Kidney epithelial cell (primary cell): ENCODE measurements at regions not wholly inside any gene's neighbourhood (a gene's known extent, or its start where the extent isn't known, plus 50 kb on each side); places are given as distances from the start of the nearest gene placed in this dataset.

Experiments
- DNase-seq: peaks from one replicate; pipeline ENCODE4 v3.0.0-alpha.2; 2010; ENCODE audit warnings: low read depth
- H3K27me3 ChIP-seq: 2 replicates; pipeline ENCODE4 v1.6.0; 2011; ENCODE audit warnings: low read length; ENCODE audit not compliant: control insufficient read depth, insufficient read depth
- H3K36me3 ChIP-seq: 2 replicates; pipeline ENCODE4 v1.5.1; 2011; ENCODE audit warnings: low read length; ENCODE audit not compliant: control insufficient read depth, insufficient read depth
- H3K4me3 ChIP-seq: 2 replicates; pipeline ENCODE4 v1.5.1; 2011; ENCODE audit warnings: low read depth, mild to moderate bottlenecking, control low read depth, low read length
- TF ChIP-seq, protein P1 (sequence below): IDR thresholded peaks from 2 replicates; pipeline ENCODE4 v1.5.1; 2011; ENCODE audit warnings: mild to moderate bottlenecking, moderate library complexity, low read length, control low read depth, inconsistent platforms; ENCODE audit not compliant: insufficient read depth, poor library complexity, severe bottlenecking

DNA sequence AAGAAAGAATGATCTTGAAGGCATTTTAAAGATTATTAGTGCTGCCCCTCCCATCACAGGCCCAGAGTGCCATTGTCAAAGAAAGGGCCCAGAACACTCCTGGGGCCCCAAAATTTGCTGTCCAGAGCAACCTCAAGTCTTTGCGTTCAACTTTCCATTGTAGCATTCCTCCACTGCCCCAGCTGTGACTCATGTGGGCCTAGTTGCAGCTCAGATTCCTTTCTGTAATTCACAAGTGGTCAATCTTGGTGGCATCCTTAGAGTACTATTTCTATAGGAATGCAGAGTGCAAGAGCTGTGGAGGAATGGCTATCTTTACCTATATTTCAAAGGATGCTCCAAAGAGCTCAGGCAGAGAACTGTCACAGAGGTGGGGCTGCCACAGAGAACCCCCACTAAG lies 1500.8 kb upstream of the IGFBP7 start:
- no peaks in the 10 kb centered on the region for H3K27me3 ChIP-seq
- H3K36me3 ChIP-seq: no peaks in the 10 kb centered on the region
- TF ChIP-seq, protein P1, sequence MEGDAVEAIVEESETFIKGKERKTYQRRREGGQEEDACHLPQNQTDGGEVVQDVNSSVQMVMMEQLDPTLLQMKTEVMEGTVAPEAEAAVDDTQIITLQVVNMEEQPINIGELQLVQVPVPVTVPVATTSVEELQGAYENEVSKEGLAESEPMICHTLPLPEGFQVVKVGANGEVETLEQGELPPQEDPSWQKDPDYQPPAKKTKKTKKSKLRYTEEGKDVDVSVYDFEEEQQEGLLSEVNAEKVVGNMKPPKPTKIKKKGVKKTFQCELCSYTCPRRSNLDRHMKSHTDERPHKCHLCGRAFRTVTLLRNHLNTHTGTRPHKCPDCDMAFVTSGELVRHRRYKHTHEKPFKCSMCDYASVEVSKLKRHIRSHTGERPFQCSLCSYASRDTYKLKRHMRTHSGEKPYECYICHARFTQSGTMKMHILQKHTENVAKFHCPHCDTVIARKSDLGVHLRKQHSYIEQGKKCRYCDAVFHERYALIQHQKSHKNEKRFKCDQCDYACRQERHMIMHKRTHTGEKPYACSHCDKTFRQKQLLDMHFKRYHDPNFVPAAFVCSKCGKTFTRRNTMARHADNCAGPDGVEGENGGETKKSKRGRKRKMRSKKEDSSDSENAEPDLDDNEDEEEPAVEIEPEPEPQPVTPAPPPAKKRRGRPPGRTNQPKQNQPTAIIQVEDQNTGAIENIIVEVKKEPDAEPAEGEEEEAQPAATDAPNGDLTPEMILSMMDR: no peak
- no peak overlapping the region for H3K4me3 ChIP-seq
- no peak for DNase-seq

DNA sequence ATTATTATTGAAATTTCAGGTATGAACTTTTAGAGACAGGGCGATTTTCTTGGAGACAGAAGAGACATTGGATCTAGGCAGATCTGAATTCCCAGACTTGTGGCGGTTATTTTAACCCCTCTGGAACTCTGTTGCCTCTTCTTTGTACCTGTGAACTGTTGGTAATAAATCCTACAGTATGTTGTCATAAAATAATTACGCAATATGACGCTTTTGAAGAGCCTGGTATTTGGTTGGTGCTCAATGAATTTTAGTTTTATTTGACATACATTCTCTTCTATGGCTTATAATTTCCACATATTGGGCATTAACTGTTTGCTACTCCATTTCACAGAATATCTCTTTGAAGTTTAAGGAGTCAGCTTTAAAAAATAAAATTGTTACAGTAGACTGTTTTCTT lies 1496.1 kb upstream of the IGFBP7 start:
- no peak overlapping the region for H3K4me3 ChIP-seq
- no peaks in the 10 kb centered on the region for H3K27me3 ChIP-seq
- H3K36me3 ChIP-seq: no peaks in the 10 kb centered on the region
- TF ChIP-seq, protein P1: no peak
- DNase-seq: no peak

DNA sequence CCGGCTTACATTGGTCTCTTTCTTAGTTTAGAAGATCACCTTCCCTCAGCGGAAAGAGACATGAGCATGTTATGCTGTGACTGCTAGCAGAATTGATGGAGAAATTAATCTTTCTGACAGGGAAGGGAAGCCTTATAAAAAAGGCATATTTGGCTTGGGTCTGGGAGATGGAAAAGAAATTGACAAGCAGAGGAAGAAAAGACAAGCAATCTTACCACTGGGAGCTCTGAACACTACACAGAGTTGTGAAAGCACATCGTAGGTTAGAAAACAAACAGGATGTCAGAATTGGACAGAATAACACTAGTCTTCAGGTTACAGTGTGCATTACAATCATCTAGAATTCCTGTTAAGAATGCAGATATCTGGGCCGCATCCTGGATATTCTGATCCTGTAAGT lies 1493.8 kb upstream of the IGFBP7 start:
- TF ChIP-seq, protein P1: no peak
- no peak overlapping the region for H3K4me3 ChIP-seq
- H3K36me3 ChIP-seq: no peaks in the 10 kb centered on the region
- DNase-seq: no peak
- H3K27me3 ChIP-seq: no peaks in the 10 kb centered on the region

DNA sequence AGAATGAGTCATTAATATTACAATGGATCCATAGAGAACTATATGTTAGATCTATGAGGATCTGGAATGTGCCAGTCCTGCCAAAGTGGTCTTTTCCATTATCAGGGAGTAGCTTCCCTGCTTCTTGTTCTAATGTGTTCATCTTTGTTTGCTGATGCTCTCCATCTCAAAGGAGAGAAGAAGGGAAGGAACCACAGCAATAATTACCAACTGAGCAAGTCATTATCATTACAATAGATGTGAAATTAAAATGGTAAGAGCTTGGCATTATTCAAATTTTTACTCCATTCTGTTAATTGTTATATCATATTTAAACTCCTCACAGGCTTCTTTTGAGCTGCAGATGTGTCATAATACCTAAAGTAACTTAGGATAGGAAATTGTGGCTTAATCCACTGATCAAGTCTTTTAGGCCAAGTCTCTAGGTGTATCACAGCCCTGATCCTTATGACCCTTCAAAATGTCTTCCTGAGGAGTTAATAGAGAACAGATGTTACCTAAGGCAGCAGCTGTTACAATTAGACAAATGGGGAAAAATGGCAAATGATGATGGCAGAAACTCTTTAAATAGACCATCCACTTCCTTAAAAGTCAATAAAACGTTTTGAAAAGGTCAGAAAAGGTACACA lies 1492.7 kb upstream of the IGFBP7 start:
- TF ChIP-seq, protein P1: no peak
- no peak overlapping the region for H3K4me3 ChIP-seq
- no peaks in the 10 kb centered on the region for H3K36me3 ChIP-seq
- no peak for DNase-seq
- H3K27me3 ChIP-seq: no peaks in the 10 kb centered on the region

DNA sequence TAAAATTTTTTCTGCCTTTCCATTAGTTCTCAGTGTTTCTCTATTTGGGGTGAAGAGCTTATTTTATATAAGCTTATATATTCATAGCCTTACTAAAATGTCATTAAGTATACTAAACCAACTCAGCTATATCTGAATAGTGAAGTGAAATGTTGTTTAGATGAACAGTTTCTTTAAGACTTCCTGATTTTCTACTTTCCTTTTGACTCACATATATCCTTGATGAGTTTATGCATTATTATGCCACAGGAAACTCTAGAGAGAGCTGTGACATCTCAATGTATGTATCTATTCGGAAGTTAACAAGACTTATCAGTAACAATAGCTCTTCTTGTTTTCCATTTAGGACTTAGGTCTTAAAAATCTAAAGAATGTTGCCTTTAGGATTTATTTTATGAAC lies 1491.8 kb upstream of the IGFBP7 start:
- no peak for DNase-seq
- Histone ChIP-seq H3K4me3 (no peak overlapping the region), H3K27me3 (no peaks in the 10 kb centered on the region), H3K36me3 (no peaks in the 10 kb centered on the region)
- TF ChIP-seq, protein P1: no peak

DNA sequence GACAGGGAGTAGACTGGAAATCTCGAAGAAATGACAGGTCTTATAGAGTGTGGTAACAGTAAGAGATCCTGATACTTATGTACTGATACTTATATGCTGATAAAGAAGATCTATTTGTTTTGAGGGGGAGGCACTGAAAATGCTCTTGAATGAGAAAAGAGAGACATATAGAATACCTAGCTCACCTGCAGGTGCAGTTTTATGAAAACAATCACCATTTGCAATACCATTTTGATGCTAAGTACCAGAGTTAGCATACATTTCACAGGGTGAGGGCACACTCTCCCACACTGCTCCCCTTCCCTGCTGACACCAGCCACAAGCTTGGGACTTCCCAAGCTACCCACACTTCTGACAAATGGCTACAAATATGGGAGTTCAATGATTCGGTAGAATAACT lies 1490.1 kb upstream of the IGFBP7 start:
- TF ChIP-seq, protein P1: no peak
- Histone ChIP-seq H3K36me3 (no peaks in the 10 kb centered on the region), H3K27me3 (no peaks in the 10 kb centered on the region)

More for the DNA sequence above, 1490.1 kb upstream of the IGFBP7 start:
- DNase-seq: no peak
- no peak overlapping the region for H3K4me3 ChIP-seq
